ENCODE measurements at regions not wholly inside any gene's neighbourhood (a gene's known extent, or its start where the extent isn't known, plus 50 kb on each side); places are given as distances from the start of the nearest gene placed in this dataset.

- TF ChIP-seq GATAD2B (conservative IDR thresholded peaks at IDR 0.05; ENCODE audit: low read depth), result no peak
- no peak for TF ChIP-seq CTCF (IDR thresholded peaks at IDR 0.05 in 2 of 3, conservative IDR thresholded peaks at IDR 0.05 in 1 of 3; ENCODE audit: control insufficient read depth in 2 of 3, extremely low read depth in 1 of 3, insufficient read depth in 1 of 3, low read depth in 3 of 3, low read length in 3 of 3)
- no peak for TF ChIP-seq ZBTB33 (IDR thresholded peaks at IDR 0.05)
- no peak for TF ChIP-seq ZZZ3 (IDR thresholded peaks at IDR 0.05; ENCODE audit: control insufficient read depth, insufficient read length, low read depth)
- no peak for TF ChIP-seq MAX (IDR thresholded peaks at IDR 0.05; ENCODE audit: low read depth, low read length)
- no peak for TF ChIP-seq POLR2A (IDR thresholded peaks at IDR 0.05; ENCODE audit: low read depth, low read length)
- no peak for TF ChIP-seq ZBTB11 (CRISPR knock-in tag; IDR thresholded peaks at IDR 0.05)
- no peak for TF ChIP-seq SIN3A (IDR thresholded peaks at IDR 0.05; ENCODE audit: low read depth, low read length)
- TF ChIP-seq YY1 (IDR thresholded peaks at IDR 0.05; ENCODE audit: low read depth, low read length), result no peak
These were observed 2180.4 kb upstream of the C9orf72 start for GRCh38 chr9:29753638-29754037.
